Liver (tissue), 8 donors: ENCODE measurements at regions not wholly inside any gene's neighbourhood (a gene's known extent, or its start where the extent isn't known, plus 50 kb on each side); places are given as distances from the start of the nearest gene placed in this dataset.

Experiments used
- DNase-seq: peaks from one replicate; pipeline ENCODE4 v3.0.0-alpha.2; 2017; ENCODE audit warnings: low spot score
- H3K27ac ChIP-seq, 2 donors: one replicate each; pipeline ENCODE4 v1.7.0; 2013; ENCODE audit warnings: inconsistent platforms in 2 of 2, low read length in 2 of 2, control low read depth in 1 of 2, low read depth in 1 of 2, mild to moderate bottlenecking in 1 of 2
- H3K27me3 ChIP-seq, 4 donors: one replicate each; pipeline versions ENCODE4 v1.6.1 to v1.7.0; 2013; ENCODE audit warnings: low read length in 3 of 4, inconsistent platforms in 1 of 4, mild to moderate bottlenecking in 1 of 4, moderate library complexity in 1 of 4; ENCODE audit not compliant: control insufficient read depth in 4 of 4, insufficient read depth in 4 of 4
- H3K36me3 ChIP-seq, 4 donors: one replicate each; pipeline versions ENCODE4 v1.6.1 to v1.7.0; 2013; ENCODE audit warnings: low read length in 3 of 4, mild to moderate bottlenecking in 3 of 4, low read depth in 1 of 4, moderate library complexity in 1 of 4; ENCODE audit not compliant: control insufficient read depth in 4 of 4, insufficient read depth in 3 of 4
- H3K4me1 ChIP-seq, 4 donors: one replicate each; pipeline versions ENCODE4 v1.6.1 to v1.7.0; 2013; ENCODE audit warnings: low read length in 3 of 4, mild to moderate bottlenecking in 3 of 4, moderate library complexity in 1 of 4; ENCODE audit not compliant: control insufficient read depth in 4 of 4, insufficient read depth in 4 of 4
- H3K4me3 ChIP-seq, 3 donors: one replicate each; pipeline versions ENCODE4 v1.6.1 to v1.7.0; 2013; ENCODE audit warnings: low read length in 3 of 3, control low read depth in 1 of 3, low read depth in 1 of 3, mild to moderate bottlenecking in 1 of 3
- H3K9ac ChIP-seq, 2 donors: one replicate each; pipeline ENCODE4 v1.7.0; 2013; ENCODE audit warnings: low read length in 2 of 2, mild to moderate bottlenecking in 2 of 2, moderate library complexity in 2 of 2, control low read depth in 1 of 2, low read depth in 1 of 2
- H3K9me3 ChIP-seq, 4 donors: one replicate each; pipeline versions ENCODE4 v1.6.1 to v1.7.0; 2013; ENCODE audit warnings: low read length in 3 of 4; ENCODE audit not compliant: control insufficient read depth in 4 of 4
- ATF3 ChIP-seq: IDR thresholded peaks from 2 replicates; pipeline ENCODE4 v1.6.1; 2016; ENCODE audit warnings: antibody characterized with exemption
- CTCF ChIP-seq: fragments of 150-350 bp; IDR thresholded peaks from 2 replicates; pipeline ENCODE4 v1.5.1; 2017; ENCODE audit warnings: improper control_type of control experiment, low read depth, low read length; ENCODE audit not compliant: missing input control
- EGR1 ChIP-seq, 2 donors: IDR thresholded peaks; 2 replicates each; pipeline ENCODE4 v1.6.1; 2016 to 2018; ENCODE audit warnings: antibody characterized with exemption in 2 of 2, low read depth in 2 of 2
- FOXA1 ChIP-seq: IDR thresholded peaks from 2 replicates; pipeline ENCODE4 v1.6.1; 2016; ENCODE audit warnings: antibody characterized with exemption
- FOXA2 ChIP-seq: IDR thresholded peaks from 2 replicates; pipeline ENCODE4 v1.6.1; 2016; ENCODE audit warnings: antibody characterized with exemption
- GABPA ChIP-seq, 2 donors: IDR thresholded peaks in 1 of 2; conservative IDR thresholded peaks in 1 of 2; 2 replicates each; pipeline ENCODE4 v1.6.1; 2016; ENCODE audit warnings: antibody characterized with exemption in 2 of 2, mild to moderate bottlenecking in 1 of 2, moderate library complexity in 1 of 2
- HNF4A ChIP-seq, 2 donors: conservative IDR thresholded peaks; 2 replicates each; pipeline ENCODE4 v1.6.1; 2016; ENCODE audit warnings: antibody characterized with exemption in 2 of 2, mild to moderate bottlenecking in 2 of 2
- HNF4G ChIP-seq: IDR thresholded peaks from 2 replicates; pipeline ENCODE4 v1.6.1; 2016; ENCODE audit warnings: antibody characterized with exemption
- JUND ChIP-seq, 2 donors: IDR thresholded peaks; 2 replicates each; pipeline ENCODE4 v1.6.1; 2016; ENCODE audit warnings: antibody characterized with exemption in 2 of 2
- MAX ChIP-seq: IDR thresholded peaks from 2 replicates; pipeline ENCODE4 v1.6.1; 2016; ENCODE audit warnings: antibody characterized with exemption
- NR2F2 ChIP-seq: IDR thresholded peaks from 2 replicates; pipeline ENCODE4 v1.6.1; 2016; ENCODE audit warnings: antibody characterized with exemption
- RAD21 ChIP-seq, 2 donors: IDR thresholded peaks; 2 replicates each; pipeline ENCODE4 v1.6.1; 2016; ENCODE audit warnings: antibody characterized with exemption in 2 of 2, mild to moderate bottlenecking in 2 of 2
- REST ChIP-seq: IDR thresholded peaks from 2 replicates; pipeline ENCODE4 v1.6.1; 2016; ENCODE audit warnings: antibody characterized with exemption, mild to moderate bottlenecking
- RXRA ChIP-seq, 2 donors: IDR thresholded peaks; 2 replicates each; pipeline ENCODE4 v1.6.1; 2017 to 2018; ENCODE audit warnings: antibody characterized with exemption in 2 of 2, mild to moderate bottlenecking in 1 of 2
- SP1 ChIP-seq: IDR thresholded peaks from 2 replicates; pipeline ENCODE4 v1.6.1; 2018; ENCODE audit warnings: antibody characterized with exemption, mild to moderate bottlenecking
- TAF1 ChIP-seq: conservative IDR thresholded peaks from 2 replicates; pipeline ENCODE4 v1.6.1; 2016; ENCODE audit warnings: antibody characterized with exemption, mild to moderate bottlenecking
- YY1 ChIP-seq: IDR thresholded peaks from 2 replicates; pipeline ENCODE4 v1.6.1; 2016; ENCODE audit warnings: antibody characterized with exemption, mild to moderate bottlenecking
- WGBS: extraction: QIAGEN DNeasy Blood & Tissue Kit; methylation state at CpG from one replicate; pipeline ENCODE4 v1.1.7; 2013; 5-methylcytosine and 5-hydroxymethylcytosine counted together
- TF ChIP-seq, protein P1 (sequence below): IDR thresholded peaks from 2 replicates; pipeline ENCODE4 v1.6.1; 2016; ENCODE audit warnings: antibody characterized with exemption
- donor health status: healthy.
- donor health status: healthy.
- donor health status: healthy.
- donor health status: healthy.
- donor health status: healthy.

GRCh38 chr2:63740943-63741342 lies 100.8 kb upstream of the UGP2 start:
- H3K4me1 ChIP-seq: peaks cover 11 to 38% (median 29%) of the 10 kb centered on the region in 4 donors
- TF ChIP-seq JUND (IDR thresholded peaks at IDR 0.05) (peak in 1 of 2 donors; percentile 47), GABPA (IDR thresholded peaks at IDR 0.05 in 1 of 2, conservative IDR thresholded peaks at IDR 0.05 in 1 of 2) (no peak), NR2F2 (no peak), EGR1 (IDR thresholded peaks at IDR 0.05; ENCODE audit: low read depth in 2 of 2) (no peak), YY1 (peak; percentile 90), RXRA (IDR thresholded peaks at IDR 0.05) (peak in 1 of 2 donors; percentile 20), REST (no peak), CTCF (no peak), HNF4A (conservative IDR thresholded peaks at IDR 0.05) (peak in 1 of 2 donors; percentile 23), HNF4G (no peak), ATF3 (no peak), RAD21 (IDR thresholded peaks at IDR 0.05) (peak in 1 of 2 donors; percentile 17), MAX (peak; percentile 45), FOXA1 (no peak), FOXA2 (no peak), TAF1 (no peak), SP1 (no peak)
- TF ChIP-seq, protein P1, sequence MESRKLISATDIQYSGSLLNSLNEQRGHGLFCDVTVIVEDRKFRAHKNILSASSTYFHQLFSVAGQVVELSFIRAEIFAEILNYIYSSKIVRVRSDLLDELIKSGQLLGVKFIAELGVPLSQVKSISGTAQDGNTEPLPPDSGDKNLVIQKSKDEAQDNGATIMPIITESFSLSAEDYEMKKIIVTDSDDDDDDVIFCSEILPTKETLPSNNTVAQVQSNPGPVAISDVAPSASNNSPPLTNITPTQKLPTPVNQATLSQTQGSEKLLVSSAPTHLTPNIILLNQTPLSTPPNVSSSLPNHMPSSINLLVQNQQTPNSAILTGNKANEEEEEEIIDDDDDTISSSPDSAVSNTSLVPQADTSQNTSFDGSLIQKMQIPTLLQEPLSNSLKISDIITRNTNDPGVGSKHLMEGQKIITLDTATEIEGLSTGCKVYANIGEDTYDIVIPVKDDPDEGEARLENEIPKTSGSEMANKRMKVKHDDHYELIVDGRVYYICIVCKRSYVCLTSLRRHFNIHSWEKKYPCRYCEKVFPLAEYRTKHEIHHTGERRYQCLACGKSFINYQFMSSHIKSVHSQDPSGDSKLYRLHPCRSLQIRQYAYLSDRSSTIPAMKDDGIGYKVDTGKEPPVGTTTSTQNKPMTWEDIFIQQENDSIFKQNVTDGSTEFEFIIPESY: no peak
- no peak overlapping the region for H3K4me3 ChIP-seq
- WGBS: 25% methylated on average over 1 of the region's 1 CpG
- H3K27ac ChIP-seq: peak overlapping the region; percentile 60 to 84
- no peak overlapping the region for H3K9ac ChIP-seq
- no peak for DNase-seq
- no peaks in the 10 kb centered on the region for H3K27me3 ChIP-seq
- no peaks in the 10 kb centered on the region for H3K9me3 ChIP-seq
- no peaks in the 10 kb centered on the region for H3K36me3 ChIP-seq
